Left lung (tissue), 4 donors: ENCODE measurements at regions not wholly inside any gene's neighbourhood (a gene's known extent, or its start where the extent isn't known, plus 50 kb on each side); places are given as distances from the start of the nearest gene placed in this dataset.

Source experiments
- ATAC-seq: fragments of 200-7000 bp; cut with Tn5 transposase; one replicate; pipeline ENCODE4 v1.9.1; 2020; ENCODE audit warnings: moderate library complexity
- DNase-seq, 4 donors: peaks; one replicate each; pipeline ENCODE4 v3.0.0-alpha.2; 2013 to 2020
- H3K27ac ChIP-seq, 2 donors: fragments of 200-600 bp; sonication (generic) in 1 of 2; one replicate each; pipeline versions ENCODE4 v1.5.0 to v1.8.0; 2020 to 2021
- H3K27me3 ChIP-seq, 2 donors: fragments of 200-600 bp; sonication (generic) in 1 of 2; one replicate each; pipeline versions ENCODE4 v1.5.0 to v1.8.0; 2020 to 2021
- H3K36me3 ChIP-seq, 2 donors: fragments of 200-600 bp; sonication (generic) in 1 of 2; one replicate each; pipeline versions ENCODE4 v1.5.0 to v1.8.0; 2020 to 2021
- H3K4me1 ChIP-seq, 2 donors: fragments of 200-600 bp; one replicate each; pipeline ENCODE4 v1.8.0; 2021
- H3K4me3 ChIP-seq, 2 donors: fragments of 200-600 bp; sonication (generic) in 1 of 2; one replicate each; pipeline versions ENCODE4 v1.5.0 to v1.8.0; 2020 to 2021; ENCODE audit warnings: mild to moderate bottlenecking in 1 of 2
- H3K9me3 ChIP-seq, 2 donors: fragments of 200-600 bp; sonication (generic) in 1 of 2; one replicate each; pipeline versions ENCODE4 v1.5.0 to v1.8.0; 2020 to 2021
- intact Hi-C, 2 donors: fragments of 100-400 bp; cut with DNase I; formaldehyde crosslinking; loops; one replicate each; pipeline versions ENCODE4 v1.11.2 to v1.14.2; 2022
- TF ChIP-seq, protein P1 (sequence below), 2 donors: fragments of 200-600 bp; sonication (generic) in 1 of 2; IDR thresholded peaks; one replicate each; pipeline versions ENCODE4 v1.5.0 to v1.8.0; 2021; ENCODE audit warnings: antibody characterized with exemption in 2 of 2
- donor health status: DM: no; HTN: yes; CAD: no.
- donor health status: DM: no; HTN: no; CAD: no.

DNA sequence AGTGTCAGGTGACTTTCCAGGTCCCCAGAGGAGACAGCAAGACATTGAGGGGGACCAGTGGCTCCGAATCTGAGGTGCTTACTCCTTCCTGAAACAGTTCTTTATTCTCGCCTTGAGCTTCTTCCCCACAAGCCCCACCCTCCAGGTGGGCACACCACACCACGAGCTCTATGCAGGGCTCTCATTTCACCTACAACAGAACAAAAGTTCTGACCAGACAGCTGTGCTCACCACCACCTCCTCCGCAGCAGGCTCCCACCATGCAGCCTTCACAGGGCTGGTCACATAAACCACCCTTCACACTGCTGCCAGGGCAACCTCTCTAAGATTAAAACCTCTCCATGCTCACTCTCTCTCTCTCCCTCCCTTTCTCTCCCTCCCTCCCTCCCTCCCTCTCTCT is 384.5 kb upstream of the ARID1B start:
- intact Hi-C loops = no loop called here

DNA sequence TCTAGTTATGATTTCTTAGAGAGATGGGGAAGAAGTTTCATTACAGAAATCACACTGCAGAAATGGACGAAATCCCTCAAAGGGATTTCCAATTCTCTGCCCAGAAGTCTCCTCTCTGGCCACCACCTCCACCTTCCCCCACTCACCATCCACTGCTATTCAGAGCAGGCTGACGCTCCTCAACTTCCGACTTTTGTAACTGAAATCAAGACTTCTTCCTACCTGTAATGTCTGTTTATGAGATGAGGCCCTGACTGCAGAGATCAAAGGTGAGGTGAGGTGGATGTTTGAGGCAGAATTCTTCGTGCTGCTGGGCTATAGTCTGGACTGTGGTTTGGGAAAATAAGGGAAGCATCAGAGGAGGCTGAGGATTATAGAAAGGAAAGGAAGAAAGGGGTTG is 385.2 kb upstream of the ARID1B start:
- no peak for DNase-seq
- no peak for ATAC-seq
- intact Hi-C loops = no loop called here
- Histone ChIP-seq H3K9me3 (no peaks in the 10 kb centered on the region), H3K36me3 (no peaks in the 10 kb centered on the region), H3K4me3 (no peak overlapping the region), H3K27me3 (peaks cover 0 to 6% of the 10 kb centered on the region in 2 donors), H3K4me1 (no peaks in the 10 kb centered on the region), H3K27ac (no peak overlapping the region)
- TF ChIP-seq, protein P1, sequence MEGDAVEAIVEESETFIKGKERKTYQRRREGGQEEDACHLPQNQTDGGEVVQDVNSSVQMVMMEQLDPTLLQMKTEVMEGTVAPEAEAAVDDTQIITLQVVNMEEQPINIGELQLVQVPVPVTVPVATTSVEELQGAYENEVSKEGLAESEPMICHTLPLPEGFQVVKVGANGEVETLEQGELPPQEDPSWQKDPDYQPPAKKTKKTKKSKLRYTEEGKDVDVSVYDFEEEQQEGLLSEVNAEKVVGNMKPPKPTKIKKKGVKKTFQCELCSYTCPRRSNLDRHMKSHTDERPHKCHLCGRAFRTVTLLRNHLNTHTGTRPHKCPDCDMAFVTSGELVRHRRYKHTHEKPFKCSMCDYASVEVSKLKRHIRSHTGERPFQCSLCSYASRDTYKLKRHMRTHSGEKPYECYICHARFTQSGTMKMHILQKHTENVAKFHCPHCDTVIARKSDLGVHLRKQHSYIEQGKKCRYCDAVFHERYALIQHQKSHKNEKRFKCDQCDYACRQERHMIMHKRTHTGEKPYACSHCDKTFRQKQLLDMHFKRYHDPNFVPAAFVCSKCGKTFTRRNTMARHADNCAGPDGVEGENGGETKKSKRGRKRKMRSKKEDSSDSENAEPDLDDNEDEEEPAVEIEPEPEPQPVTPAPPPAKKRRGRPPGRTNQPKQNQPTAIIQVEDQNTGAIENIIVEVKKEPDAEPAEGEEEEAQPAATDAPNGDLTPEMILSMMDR (IDR thresholded peaks at IDR 0.05) = no peak

More for the DNA sequence above, 384.5 kb upstream of the ARID1B start:
- DNase-seq (no peak), ATAC-seq (no peak)
- TF ChIP-seq, protein P1 (IDR thresholded peaks at IDR 0.05) = no peak
- Histone ChIP-seq H3K36me3 (no peaks in the 10 kb centered on the region), H3K27me3 (peaks cover 0 to 11% of the 10 kb centered on the region in 2 donors), H3K4me3 (no peak overlapping the region), H3K4me1 (no peaks in the 10 kb centered on the region), H3K9me3 (no peaks in the 10 kb centered on the region), H3K27ac (no peak overlapping the region)

DNA sequence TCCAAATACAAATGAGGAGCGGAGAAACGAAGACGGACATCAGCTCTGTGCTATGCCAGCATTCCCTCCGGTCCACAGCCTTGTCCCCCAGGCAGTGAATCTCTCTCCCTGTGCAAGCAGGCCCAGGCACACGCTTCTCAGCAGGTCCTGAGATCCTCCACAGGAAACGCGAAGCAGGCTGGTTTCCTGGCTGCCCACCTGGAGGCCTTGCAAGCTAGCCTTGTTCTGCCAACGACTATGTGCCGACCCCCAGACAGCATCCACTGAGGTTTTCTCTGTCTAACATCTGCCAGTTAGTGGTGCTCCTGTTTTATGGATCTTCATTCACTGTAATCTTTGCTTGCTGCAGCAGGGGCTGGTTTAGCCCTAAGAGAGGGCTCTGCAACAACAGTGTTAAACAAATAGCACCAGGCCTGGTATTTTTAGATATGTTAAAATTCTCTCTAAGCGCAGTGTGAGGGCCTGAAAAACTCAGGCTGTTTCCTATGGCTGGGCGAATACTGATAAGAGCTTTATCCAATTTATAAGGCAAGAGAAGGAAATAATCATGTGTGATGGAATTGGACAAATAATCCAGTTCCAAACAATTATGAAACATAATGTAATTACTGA is 386.0 kb upstream of the ARID1B start:
- Histone ChIP-seq H3K36me3 (no peaks in the 10 kb centered on the region), H3K4me3 (no peak overlapping the region), H3K27me3 (no peaks in the 10 kb centered on the region), H3K9me3 (no peaks in the 10 kb centered on the region), H3K4me1 (no peaks in the 10 kb centered on the region), H3K27ac (no peak overlapping the region)
- DNase-seq (peak in 1 of 4 donors; percentile 21), ATAC-seq (no peak)
- TF ChIP-seq, protein P1 (IDR thresholded peaks at IDR 0.05) = no peak
- intact Hi-C loops = no loop called here

DNA sequence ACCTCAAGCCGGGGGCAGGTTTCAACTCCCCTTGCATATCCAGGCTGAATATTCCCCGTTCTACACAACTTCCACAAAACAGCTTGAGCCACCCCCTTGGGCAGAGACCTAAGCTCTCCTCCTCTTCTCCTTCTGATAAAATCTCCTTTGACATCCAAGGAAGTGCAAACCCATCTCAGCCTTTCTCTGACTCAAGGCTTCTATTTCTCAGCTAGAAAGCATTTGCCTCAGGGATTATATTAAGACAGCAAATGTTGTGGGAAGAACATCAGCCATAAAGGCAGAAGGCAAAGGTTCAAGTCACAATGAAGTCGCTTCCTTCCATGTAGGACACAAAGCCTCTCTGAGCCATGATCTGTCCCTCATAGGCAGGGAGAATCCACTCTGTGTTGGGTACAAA is 386.6 kb upstream of the ARID1B start:
- Histone ChIP-seq H3K36me3 (no peaks in the 10 kb centered on the region), H3K9me3 (no peaks in the 10 kb centered on the region), H3K4me3 (no peak overlapping the region), H3K27ac (no peak overlapping the region), H3K4me1 (no peaks in the 10 kb centered on the region), H3K27me3 (no peaks in the 10 kb centered on the region)
- TF ChIP-seq, protein P1 (IDR thresholded peaks at IDR 0.05) = no peak
- no peak for ATAC-seq
- DNase-seq = no peak
- intact Hi-C loops = no loop called here

DNA sequence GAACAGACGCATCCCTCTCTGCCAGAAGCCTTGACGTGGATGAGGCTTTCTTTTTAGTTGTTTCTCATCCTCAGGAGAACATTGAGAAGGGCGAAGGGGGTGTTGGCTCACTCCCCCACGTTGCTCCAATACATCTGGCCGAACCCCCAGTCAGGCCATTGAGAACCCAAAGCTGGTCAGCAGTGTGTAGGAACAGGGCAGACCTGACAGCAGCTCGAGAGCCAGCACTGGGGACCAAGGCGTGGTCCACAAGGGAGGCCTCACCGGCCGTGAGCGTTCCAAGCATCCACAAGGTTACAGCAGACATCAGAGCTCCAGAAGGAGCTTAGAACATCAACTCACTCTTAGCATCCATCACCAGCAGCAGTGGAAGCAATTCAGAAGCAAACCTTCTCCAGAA is 387.9 kb upstream of the ARID1B start:
- no peaks in the 10 kb centered on the region for H3K36me3 ChIP-seq
- intact Hi-C loops = no loop called here
- TF ChIP-seq, protein P1 (IDR thresholded peaks at IDR 0.05) = no peak
- no peak overlapping the region for H3K27ac ChIP-seq
- no peaks in the 10 kb centered on the region for H3K9me3 ChIP-seq
- DNase-seq (no peak), ATAC-seq (no peak)
- H3K4me3 ChIP-seq = no peak overlapping the region
- H3K4me1 ChIP-seq = no peaks in the 10 kb centered on the region
- H3K27me3 ChIP-seq = no peaks in the 10 kb centered on the region
